GM12873 (cell line): ENCODE measurements at regions not wholly inside any gene's neighbourhood (a gene's known extent, or its start where the extent isn't known, plus 50 kb on each side); places are given as distances from the start of the nearest gene placed in this dataset.

Source experiments
- TF ChIP-seq, protein P1 (sequence below): IDR thresholded peaks from 2 replicates; pipeline ENCODE4 v1.5.1; 2012; ENCODE audit warnings: low read depth, mild to moderate bottlenecking, moderate library complexity, low read length, control low read depth; ENCODE audit not compliant: insufficient read depth; ENCODE audit errors: missing control alignments

DNA sequence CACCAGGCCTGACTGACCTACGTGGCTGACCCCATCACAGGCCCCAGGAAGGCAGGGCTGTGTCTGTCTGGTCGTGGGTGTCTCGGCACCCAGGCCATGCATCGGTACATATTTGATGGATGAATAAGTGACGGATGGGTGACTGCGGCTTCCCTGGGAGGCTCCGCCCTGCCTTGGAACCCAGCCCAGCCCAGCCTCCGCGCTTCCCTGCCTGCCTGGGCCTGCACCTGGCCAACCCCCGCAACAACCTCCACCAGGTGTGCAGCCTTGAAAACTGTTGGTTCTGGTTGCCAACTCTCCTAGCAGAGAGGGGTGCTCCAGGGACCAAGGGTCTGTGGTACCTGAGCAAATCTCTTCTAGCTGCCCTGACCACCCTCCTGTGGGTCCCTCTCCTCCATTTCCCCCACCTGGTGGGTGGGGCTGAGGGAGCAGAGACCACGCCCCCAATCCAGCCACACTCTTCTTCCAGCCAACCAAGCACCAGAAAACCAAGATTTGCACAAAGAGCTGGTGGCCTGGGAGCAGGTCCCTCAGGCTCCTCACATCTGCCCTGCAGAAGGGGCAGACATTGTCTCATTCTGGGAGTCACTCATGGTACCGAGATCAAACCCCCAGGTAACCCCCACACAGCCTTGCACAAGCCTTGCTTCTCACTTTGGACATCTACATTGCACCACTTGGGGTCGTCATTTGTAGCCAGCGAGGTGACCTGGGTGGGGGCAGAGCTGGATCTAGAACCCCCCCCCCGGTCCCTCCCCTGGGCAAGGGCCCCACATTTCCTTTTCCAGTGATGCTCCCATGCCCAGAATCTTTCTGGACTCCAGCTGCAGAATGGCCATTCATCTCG is 100.6 kb upstream of the IER5L start:
- TF ChIP-seq, protein P1, sequence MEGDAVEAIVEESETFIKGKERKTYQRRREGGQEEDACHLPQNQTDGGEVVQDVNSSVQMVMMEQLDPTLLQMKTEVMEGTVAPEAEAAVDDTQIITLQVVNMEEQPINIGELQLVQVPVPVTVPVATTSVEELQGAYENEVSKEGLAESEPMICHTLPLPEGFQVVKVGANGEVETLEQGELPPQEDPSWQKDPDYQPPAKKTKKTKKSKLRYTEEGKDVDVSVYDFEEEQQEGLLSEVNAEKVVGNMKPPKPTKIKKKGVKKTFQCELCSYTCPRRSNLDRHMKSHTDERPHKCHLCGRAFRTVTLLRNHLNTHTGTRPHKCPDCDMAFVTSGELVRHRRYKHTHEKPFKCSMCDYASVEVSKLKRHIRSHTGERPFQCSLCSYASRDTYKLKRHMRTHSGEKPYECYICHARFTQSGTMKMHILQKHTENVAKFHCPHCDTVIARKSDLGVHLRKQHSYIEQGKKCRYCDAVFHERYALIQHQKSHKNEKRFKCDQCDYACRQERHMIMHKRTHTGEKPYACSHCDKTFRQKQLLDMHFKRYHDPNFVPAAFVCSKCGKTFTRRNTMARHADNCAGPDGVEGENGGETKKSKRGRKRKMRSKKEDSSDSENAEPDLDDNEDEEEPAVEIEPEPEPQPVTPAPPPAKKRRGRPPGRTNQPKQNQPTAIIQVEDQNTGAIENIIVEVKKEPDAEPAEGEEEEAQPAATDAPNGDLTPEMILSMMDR = no peak

GRCh38 chr9:129276486-129277230 is 98.6 kb upstream of the IER5L start:
- TF ChIP-seq, protein P1 = no peak

DNA sequence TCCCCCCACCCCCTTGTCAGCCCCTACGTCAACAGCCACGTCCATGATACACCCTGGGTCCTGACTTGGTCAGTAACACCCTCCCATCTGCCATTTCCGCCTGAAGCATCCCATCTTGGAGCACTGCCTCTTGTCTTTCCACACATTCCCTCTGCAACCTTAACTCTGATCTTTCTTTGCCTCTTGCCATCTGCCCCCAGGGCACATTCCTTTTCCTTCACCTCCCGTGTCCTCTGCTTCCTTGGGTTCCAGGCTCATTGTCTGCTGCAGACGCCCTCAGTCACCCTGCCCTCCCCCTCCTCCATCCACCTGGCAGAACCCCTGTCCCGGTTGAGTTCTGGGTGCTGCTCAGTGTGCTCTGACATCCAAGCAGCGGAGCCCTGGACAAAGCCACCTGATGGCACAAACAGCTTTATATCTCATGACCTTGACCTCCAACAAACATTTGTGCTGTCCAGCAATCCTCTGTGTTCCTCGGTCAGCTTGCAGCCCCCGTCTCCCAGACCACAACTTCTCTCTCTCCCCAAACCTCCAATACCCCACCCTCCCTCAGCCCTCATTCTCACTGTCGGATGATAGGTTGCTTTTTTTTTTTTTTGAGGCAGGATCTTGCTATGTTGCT is 97.7 kb upstream of the IER5L start:
- TF ChIP-seq, protein P1 = no peak

- TF ChIP-seq, protein P1 = no peak
These were observed 96.1 kb upstream of the IER5L start for GRCh38 chr9:129273941-129274684.

- TF ChIP-seq, protein P1 = no peak
These were observed 95.3 kb upstream of the IER5L start for GRCh38 chr9:129273136-129273895.

GRCh38 chr9:129272348-129273025 is 94.4 kb upstream of the IER5L start:
- TF ChIP-seq, protein P1 = no peak
